WERI-Rb-1 (cell line): ENCODE measurements at regions not wholly inside any gene's neighbourhood (a gene's known extent, or its start where the extent isn't known, plus 50 kb on each side); places are given as distances from the start of the nearest gene placed in this dataset.

Experiments used
- DNase-seq: peaks from one replicate; pipeline ENCODE4 v3.0.0-alpha.2; 2020
- H3K27ac ChIP-seq: fragments of 250-450 bp; sonication (Bioruptor Pico); 2 replicates; pipeline ENCODE4 v1.5.1; 2020; ENCODE audit warnings: mild to moderate bottlenecking, moderate library complexity
- H3K27me3 ChIP-seq: fragments of 250-450 bp; sonication (Bioruptor Pico); 2 replicates; pipeline ENCODE4 v1.5.1; 2021; ENCODE audit warnings: mild to moderate bottlenecking, low read depth, moderate library complexity; ENCODE audit not compliant: insufficient read depth, severe bottlenecking
- H3K36me3 ChIP-seq: fragments of 250-450 bp; sonication (Bioruptor Pico); 2 replicates; pipeline ENCODE4 v1.5.1; 2020; ENCODE audit warnings: mild to moderate bottlenecking, moderate library complexity
- H3K4me3 ChIP-seq: 2 replicates; pipeline ENCODE4 v1.5.1; 2011; ENCODE audit warnings: low read depth, mild to moderate bottlenecking, control low read depth, low read length
- H3K9me3 ChIP-seq: fragments of 250-450 bp; sonication (Bioruptor Pico); 2 replicates; pipeline ENCODE4 v1.5.1; 2021; ENCODE audit warnings: mild to moderate bottlenecking, moderate library complexity; ENCODE audit not compliant: severe bottlenecking
- CTCF ChIP-seq: IDR thresholded peaks from 2 replicates; pipeline ENCODE4 v1.5.1; 2011; ENCODE audit warnings: low read depth, mild to moderate bottlenecking, control low read depth, inconsistent platforms, low read length

GRCh38 chr9:95678759-95679158 is 162.0 kb upstream of the PTCH1 start:
- peaks cover 8% of the 10 kb centered on the region for H3K9me3 ChIP-seq
- no peak for TF ChIP-seq CTCF
- no peak for DNase-seq
- H3K4me3 ChIP-seq = no peak overlapping the region
- no peak overlapping the region for H3K27ac ChIP-seq
- H3K27me3 ChIP-seq = no peaks in the 10 kb centered on the region
- no peaks in the 10 kb centered on the region for H3K36me3 ChIP-seq

GRCh38 chr9:95670122-95670521 is 153.4 kb upstream of the PTCH1 start:
- no peaks in the 10 kb centered on the region for H3K9me3 ChIP-seq
- no peak overlapping the region for H3K27ac ChIP-seq
- DNase-seq = no peak
- H3K36me3 ChIP-seq = no peaks in the 10 kb centered on the region
- H3K4me3 ChIP-seq = no peak overlapping the region
- no peak for TF ChIP-seq CTCF
- H3K27me3 ChIP-seq = no peaks in the 10 kb centered on the region

GRCh38 chr9:95669253-95669652 is 152.5 kb upstream of the PTCH1 start:
- DNase-seq = no peak
- Histone ChIP-seq H3K36me3 (no peaks in the 10 kb centered on the region), H3K9me3 (peaks cover 2% of the 10 kb centered on the region), H3K27ac (no peak overlapping the region), H3K4me3 (no peak overlapping the region), H3K27me3 (no peaks in the 10 kb centered on the region)
- no peak for TF ChIP-seq CTCF

- H3K9me3 ChIP-seq = peaks cover 2% of the 10 kb centered on the region
- no peak for DNase-seq
- TF ChIP-seq CTCF = no peak
- H3K27ac ChIP-seq = no peak overlapping the region
- no peaks in the 10 kb centered on the region for H3K36me3 ChIP-seq
- no peaks in the 10 kb centered on the region for H3K27me3 ChIP-seq
- H3K4me3 ChIP-seq = no peak overlapping the region
Measured at GRCh38 chr9:95667789-95668188, 151.0 kb upstream of the PTCH1 start.

- no peak for TF ChIP-seq CTCF
- H3K27ac ChIP-seq = no peak overlapping the region
- no peaks in the 10 kb centered on the region for H3K27me3 ChIP-seq
Measured at GRCh38 chr9:95666785-95667155, 150.0 kb upstream of the PTCH1 start.

GRCh38 chr9:95666096-95666784 is 149.5 kb upstream of the PTCH1 start:
- peaks cover 2% of the 10 kb centered on the region for H3K9me3 ChIP-seq
- no peak for TF ChIP-seq CTCF
- no peaks in the 10 kb centered on the region for H3K36me3 ChIP-seq
- no peaks in the 10 kb centered on the region for H3K27me3 ChIP-seq
- no peak for DNase-seq
- H3K4me3 ChIP-seq = no peak overlapping the region
- H3K27ac ChIP-seq = no peak overlapping the region

More at GRCh38 chr9:95666785-95667155, 150.0 kb upstream of the PTCH1 start:
- Histone ChIP-seq H3K9me3 (peaks cover 2% of the 10 kb centered on the region), H3K4me3 (no peak overlapping the region), H3K36me3 (no peaks in the 10 kb centered on the region)
- DNase-seq = no peak
